Spleen (tissue), 7 donors: ENCODE measurements at regions not wholly inside any gene's neighbourhood (a gene's known extent, or its start where the extent isn't known, plus 50 kb on each side); places are given as distances from the start of the nearest gene placed in this dataset.
"Not testable (repeated sequence)": the region's sequence is repeated elsewhere in the genome, so short reads cannot be mapped to it uniquely, and the experiment has no call there.

Experiments used
- POLR2A ChIP-seq, 3 donors: fragments of 450-650 bp; IDR thresholded peaks; one replicate each; pipeline ENCODE4 v1.5.1; 2017; ENCODE audit warnings: antibody characterized with exemption in 3 of 3, mild to moderate bottlenecking in 1 of 3
- POLR2AphosphoS5 ChIP-seq, 3 donors: sonication (generic); formaldehyde crosslinking; IDR thresholded peaks; one replicate each; pipeline ENCODE4 v1.5.1; 2017; ENCODE audit warnings: antibody characterized with exemption in 3 of 3
- TF ChIP-seq, protein P1 (sequence below), 11 experiments: fragments of 200-600 bp in 7 of 11; fragments of 450-650 bp in 4 of 11; sonication (generic) in 4 of 11; IDR thresholded peaks in 8 of 11; conservative IDR thresholded peaks in 3 of 11; 1 replicate in 7 of 11; 2 replicates in 4 of 11; pipeline versions ENCODE4 v1.4.0 to v1.8.0; 2016 to 2021; ENCODE audit warnings: antibody characterized with exemption in 11 of 11, inconsistent platforms in 4 of 11, mild to moderate bottlenecking in 1 of 11
- donor health status: DM: no; HTN: no; CAD: no; lungs with moderate emphysema.
- donor health status: DM: no; HTN: no; CAD: no.
- donor health status: DM: no; HTN: no; CAD: no.

DNA sequence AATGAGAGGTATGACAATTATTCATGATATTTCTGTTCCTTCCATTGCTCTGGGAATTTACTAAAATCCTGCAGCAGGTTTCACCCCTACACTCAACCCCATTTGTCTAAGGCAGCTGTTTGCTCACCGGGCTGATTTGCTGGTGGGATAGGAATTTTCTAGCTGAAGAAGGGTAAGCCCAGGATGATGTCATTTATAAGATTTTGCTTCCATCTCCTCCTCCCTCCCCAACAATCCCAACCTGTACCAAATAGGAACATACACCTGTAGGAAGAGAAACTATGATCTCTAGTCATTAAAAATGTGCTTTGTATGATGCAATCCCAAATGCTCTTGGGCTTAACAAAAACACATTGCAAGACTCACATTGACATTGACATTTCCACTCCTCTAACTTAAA lies 247.2 kb downstream of the BCL2L11 start:
- TF ChIP-seq, protein P1, sequence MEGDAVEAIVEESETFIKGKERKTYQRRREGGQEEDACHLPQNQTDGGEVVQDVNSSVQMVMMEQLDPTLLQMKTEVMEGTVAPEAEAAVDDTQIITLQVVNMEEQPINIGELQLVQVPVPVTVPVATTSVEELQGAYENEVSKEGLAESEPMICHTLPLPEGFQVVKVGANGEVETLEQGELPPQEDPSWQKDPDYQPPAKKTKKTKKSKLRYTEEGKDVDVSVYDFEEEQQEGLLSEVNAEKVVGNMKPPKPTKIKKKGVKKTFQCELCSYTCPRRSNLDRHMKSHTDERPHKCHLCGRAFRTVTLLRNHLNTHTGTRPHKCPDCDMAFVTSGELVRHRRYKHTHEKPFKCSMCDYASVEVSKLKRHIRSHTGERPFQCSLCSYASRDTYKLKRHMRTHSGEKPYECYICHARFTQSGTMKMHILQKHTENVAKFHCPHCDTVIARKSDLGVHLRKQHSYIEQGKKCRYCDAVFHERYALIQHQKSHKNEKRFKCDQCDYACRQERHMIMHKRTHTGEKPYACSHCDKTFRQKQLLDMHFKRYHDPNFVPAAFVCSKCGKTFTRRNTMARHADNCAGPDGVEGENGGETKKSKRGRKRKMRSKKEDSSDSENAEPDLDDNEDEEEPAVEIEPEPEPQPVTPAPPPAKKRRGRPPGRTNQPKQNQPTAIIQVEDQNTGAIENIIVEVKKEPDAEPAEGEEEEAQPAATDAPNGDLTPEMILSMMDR (IDR thresholded peaks at IDR 0.05 in 8 of 11, conservative IDR thresholded peaks at IDR 0.05 in 3 of 11): not testable (repeated sequence)
- not testable (repeated sequence) for TF ChIP-seq POLR2AphosphoS5, POLR2A (IDR thresholded peaks at IDR 0.05)
